ENCODE measurements at regions not wholly inside any gene's neighbourhood (a gene's known extent, or its start where the extent isn't known, plus 50 kb on each side); places are given as distances from the start of the nearest gene placed in this dataset.

- TF ChIP-seq EZH2 (IDR thresholded peaks at IDR 0.05) (no peak), POLR2AphosphoS5 (IDR thresholded peaks at IDR 0.05; ENCODE audit: borderline replicate concordance, low read depth, low read length) (no peak), FOXP2 (optimal IDR thresholded peaks at IDR 0.05; ENCODE audit: control extremely low read depth, extremely low read length, insufficient read depth) (no peak)
Observed at GRCh38 chr17:71104225-71104624, 934.9 kb downstream of the KCNJ2 start.
